GM12874 (cell line): ENCODE measurements at regions not wholly inside any gene's neighbourhood (a gene's known extent, or its start where the extent isn't known, plus 50 kb on each side); places are given as distances from the start of the nearest gene placed in this dataset.

Source experiments
- TF ChIP-seq, protein P1 (sequence below): IDR thresholded peaks from 2 replicates; pipeline ENCODE4 v1.5.1; 2011; ENCODE audit warnings: low read depth, mild to moderate bottlenecking, control low read depth, low read length, moderate library complexity; ENCODE audit not compliant: insufficient read depth

DNA sequence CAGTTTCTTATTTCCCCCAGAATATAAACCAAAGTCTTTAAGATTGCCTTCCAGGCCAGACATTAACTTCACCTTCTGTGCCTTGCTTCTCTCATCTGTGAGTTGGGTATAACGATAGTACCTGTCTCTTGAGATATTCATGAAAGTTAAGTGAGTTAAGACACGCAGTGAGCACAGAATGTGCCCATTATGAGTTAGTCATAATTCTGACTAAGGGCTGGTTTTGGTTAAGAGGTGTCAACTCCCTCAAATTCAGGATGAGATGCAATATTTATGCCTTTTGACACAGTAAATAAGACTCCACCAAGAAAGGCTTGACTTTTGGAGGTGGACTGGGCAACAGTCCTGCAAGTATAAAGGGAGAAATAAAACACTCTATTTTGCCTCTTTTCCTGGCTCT is 528.7 kb upstream of the IGFBP3 start:
- TF ChIP-seq, protein P1, sequence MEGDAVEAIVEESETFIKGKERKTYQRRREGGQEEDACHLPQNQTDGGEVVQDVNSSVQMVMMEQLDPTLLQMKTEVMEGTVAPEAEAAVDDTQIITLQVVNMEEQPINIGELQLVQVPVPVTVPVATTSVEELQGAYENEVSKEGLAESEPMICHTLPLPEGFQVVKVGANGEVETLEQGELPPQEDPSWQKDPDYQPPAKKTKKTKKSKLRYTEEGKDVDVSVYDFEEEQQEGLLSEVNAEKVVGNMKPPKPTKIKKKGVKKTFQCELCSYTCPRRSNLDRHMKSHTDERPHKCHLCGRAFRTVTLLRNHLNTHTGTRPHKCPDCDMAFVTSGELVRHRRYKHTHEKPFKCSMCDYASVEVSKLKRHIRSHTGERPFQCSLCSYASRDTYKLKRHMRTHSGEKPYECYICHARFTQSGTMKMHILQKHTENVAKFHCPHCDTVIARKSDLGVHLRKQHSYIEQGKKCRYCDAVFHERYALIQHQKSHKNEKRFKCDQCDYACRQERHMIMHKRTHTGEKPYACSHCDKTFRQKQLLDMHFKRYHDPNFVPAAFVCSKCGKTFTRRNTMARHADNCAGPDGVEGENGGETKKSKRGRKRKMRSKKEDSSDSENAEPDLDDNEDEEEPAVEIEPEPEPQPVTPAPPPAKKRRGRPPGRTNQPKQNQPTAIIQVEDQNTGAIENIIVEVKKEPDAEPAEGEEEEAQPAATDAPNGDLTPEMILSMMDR = no peak

GRCh38 chr7:46448478-46448877 is 527.4 kb upstream of the IGFBP3 start:
- TF ChIP-seq, protein P1 = no peak

- TF ChIP-seq, protein P1 = no peak
Observed at GRCh38 chr7:46446151-46446550, 525.1 kb upstream of the IGFBP3 start.

- TF ChIP-seq, protein P1 = no peak
Observed at GRCh38 chr7:46444256-46444655, 523.2 kb upstream of the IGFBP3 start.

DNA sequence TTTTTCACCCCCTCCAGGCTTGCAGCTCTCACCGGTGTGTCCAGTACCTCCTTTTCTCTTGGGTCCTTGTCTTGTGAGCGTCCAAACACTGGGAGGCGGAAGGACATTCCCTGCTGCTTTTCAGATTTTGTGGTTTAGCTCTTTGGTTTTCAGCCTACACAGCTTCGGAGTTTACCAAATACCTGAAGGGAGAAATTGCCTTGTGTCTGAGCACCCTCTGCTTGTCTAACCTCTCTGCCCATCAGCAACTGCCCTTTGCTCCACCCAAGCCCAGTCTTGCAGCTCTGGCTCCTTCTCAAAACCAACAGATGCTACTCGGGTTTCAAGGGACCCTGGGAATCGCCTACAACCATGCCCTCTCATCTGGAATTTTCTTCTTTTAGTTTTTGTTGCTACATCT is 519.1 kb upstream of the IGFBP3 start:
- TF ChIP-seq, protein P1 = no peak

- TF ChIP-seq, protein P1 = no peak
Observed at GRCh38 chr7:46432708-46433107, 511.6 kb upstream of the IGFBP3 start.

DNA sequence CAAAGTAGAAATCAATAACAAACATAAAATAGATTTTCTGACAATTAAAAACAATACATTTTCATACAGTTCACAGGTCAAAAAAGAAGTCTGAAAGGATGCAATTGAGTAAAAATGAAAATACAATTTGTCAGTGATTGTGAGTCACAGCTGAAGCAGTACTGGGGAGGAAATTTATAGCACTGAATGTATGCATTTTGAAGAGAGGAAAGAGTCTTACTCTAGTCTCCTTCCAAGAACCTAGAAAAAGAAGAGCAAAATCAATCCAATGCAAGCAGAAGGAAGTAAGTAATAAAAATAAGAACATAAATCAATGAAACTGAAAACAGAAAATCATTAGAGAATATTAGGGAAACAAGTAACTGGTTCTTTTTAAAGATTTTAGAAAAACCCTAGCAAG is 507.2 kb upstream of the IGFBP3 start:
- TF ChIP-seq, protein P1 = no peak

GRCh38 chr7:46424934-46425333 is 503.9 kb upstream of the IGFBP3 start:
- TF ChIP-seq, protein P1 = no peak
